HG03442 (cell line): ENCODE measurements at regions not wholly inside any gene's neighbourhood (a gene's known extent, or its start where the extent isn't known, plus 50 kb on each side); places are given as distances from the start of the nearest gene placed in this dataset.
A peak's percentile ranks its signal among the peaks of the same experiment; 100 is the strongest.

Experiments
- ATAC-seq: cut with Tn5 transposase; IDR thresholded peaks from one replicate; pipeline ENCODE4 v1.9.1; 2021; ENCODE audit warnings: mild to moderate bottlenecking, moderate library complexity; ENCODE audit not compliant: unreplicated experiment

- ATAC-seq, result no peak
Measured at GRCh38 chr4:36492590-36492989, 211.2 kb downstream of the DTHD1 start.

DNA sequence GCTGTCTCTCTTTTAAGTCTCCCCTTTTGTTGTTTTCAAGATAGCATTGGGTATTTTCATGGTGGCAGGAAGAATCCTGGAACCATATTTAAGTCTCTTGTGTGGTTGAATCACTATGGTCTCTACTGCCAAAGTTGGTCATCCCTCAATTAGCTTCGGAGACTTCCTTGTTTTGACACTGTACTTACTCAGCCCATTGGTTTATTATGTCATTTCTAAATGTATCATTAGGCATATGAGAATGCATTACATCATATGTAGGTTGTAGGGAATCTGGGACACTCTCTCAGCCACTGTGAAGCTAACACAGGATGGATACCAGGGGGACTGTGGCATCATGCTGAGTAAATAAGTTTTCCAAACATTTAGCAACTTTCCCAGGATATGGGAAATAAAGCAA lies 211.8 kb downstream of the DTHD1 start:
- no peak for ATAC-seq

GRCh38 chr4:36494016-36494415 lies 212.6 kb downstream of the DTHD1 start:
- ATAC-seq, result no peak

- ATAC-seq, result no peak
Measured at GRCh38 chr4:36494747-36495146, 213.3 kb downstream of the DTHD1 start.

DNA sequence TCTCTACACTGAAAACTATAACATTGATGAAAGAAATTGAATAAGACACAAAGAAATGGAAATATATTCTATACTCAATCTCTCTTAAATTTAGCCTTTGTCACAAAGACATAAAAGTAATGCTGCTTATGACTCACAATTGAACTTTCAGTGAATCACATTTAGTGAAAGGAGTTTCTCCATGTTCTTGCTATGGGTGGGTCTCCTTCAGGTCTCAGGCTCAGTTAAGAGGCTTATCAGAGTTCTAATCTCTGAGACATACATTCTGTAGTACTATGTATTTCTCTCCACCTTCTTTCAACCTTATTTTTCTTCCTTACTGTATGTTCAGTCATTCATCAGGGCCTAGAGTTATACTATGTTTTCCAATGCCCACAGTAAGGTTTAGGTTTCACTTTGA lies 220.9 kb downstream of the DTHD1 start:
- ATAC-seq, result no peak

DNA sequence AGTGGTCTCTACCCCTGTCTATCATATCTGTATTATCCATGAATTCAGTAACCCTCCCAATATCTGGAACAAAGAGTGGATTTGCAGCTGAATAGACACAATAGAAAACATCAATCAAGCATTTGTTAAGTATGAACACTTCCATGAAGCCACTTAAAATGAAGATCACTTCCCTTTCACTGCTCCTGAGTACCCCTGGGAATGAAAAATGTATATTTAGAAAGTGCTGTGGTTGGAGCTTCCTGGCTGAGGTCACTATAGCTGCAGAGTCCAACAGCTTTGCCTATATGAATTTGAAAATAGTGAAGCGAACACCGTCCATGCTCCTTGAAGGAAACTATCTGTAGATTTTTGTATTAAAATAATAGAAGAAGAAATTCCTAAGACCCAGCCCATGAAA lies 227.0 kb downstream of the DTHD1 start:
- ATAC-seq, result no peak

GRCh38 chr4:36509845-36510244 lies 228.4 kb downstream of the DTHD1 start:
- no peak for ATAC-seq

GRCh38 chr4:36511785-36512184 lies 230.4 kb downstream of the DTHD1 start:
- no peak for ATAC-seq

DNA sequence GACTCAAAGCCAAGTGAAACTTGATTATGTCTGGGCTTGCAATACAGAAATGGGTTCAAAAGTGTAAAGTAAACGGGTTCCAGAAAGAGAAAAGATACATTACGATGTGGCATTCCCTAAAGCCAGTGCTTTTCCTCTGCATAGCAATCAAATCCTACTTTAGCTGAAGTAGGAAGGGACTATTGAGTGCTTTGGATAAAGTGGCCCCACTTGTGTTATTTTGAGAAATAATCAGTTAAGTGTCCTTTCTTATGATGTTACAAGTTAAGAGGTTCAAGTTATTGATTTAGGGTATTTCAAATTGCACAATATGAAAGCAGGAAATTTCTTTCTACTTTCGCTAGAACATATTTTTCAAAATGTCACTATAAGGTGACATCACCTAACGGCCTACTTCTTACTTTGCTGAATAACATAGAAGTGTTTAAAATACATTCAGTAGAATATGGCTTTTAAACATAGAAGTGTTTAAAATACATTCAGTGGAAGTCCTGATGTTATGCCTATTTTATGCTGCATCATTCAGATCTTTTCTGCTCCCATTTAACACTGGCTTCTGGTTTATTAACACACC lies 235.2 kb downstream of the DTHD1 start:
- no peak for ATAC-seq

- no peak for ATAC-seq
Measured at GRCh38 chr4:36523182-36523581, 241.8 kb downstream of the DTHD1 start.

DNA sequence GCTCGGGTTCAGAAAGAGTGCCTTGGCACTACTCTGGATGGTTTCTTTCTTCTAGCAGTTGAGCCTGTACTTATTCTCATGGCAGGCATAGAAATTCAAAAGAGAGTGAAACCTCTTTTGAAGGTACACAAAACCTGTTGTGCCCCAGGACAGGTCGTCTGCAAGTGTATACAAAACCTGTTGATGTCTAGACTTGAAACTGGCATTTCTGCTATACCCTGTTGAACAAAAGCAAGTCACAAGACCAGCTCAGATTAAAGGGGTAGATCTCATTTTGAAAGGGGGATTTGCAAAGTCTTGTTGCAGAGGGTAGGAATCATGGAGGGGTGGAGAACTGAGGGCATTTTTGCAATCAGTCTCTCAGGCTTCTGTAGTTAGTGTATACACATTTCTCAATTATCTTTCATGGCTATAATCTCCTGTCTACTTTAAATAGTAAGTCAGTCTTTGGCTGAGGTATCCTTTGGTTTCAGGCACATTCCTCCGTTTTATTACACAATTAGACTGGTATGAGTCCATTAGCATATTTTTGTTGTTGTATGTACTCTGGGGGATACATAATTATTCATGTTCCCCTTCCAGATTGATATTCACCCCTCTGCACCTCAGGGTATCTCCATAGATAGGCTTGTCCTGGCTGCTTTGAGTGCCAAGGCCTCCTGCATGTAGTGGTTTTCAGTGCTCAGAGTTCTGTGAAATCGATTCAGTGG lies 251.4 kb downstream of the DTHD1 start:
- ATAC-seq, result no peak

- no peak for ATAC-seq
Measured at GRCh38 chr4:36533944-36534343, 252.5 kb downstream of the DTHD1 start.

- ATAC-seq, result no peak
Measured at GRCh38 chr4:36547383-36547782, 266.0 kb downstream of the DTHD1 start.

GRCh38 chr4:36549252-36549651 lies 267.8 kb downstream of the DTHD1 start:
- no peak for ATAC-seq

DNA sequence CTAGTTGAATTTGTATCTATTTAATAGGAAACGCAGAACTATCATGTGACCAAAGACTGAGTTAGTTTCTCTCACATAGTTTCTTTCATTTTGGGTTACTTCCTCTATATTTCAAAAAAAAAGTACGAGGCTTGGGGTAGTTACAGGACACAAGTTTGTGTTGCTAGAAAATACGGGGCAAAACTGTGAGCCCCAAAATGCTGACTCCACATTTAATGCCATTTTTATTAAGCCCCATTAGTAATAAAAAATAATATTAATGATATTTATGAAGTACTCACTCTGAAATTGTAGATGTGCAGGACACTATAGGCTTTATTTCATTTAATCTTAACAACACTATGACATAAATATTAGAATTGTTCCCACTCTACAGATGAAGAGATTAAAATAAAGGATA lies 268.6 kb downstream of the DTHD1 start:
- no peak for ATAC-seq

DNA sequence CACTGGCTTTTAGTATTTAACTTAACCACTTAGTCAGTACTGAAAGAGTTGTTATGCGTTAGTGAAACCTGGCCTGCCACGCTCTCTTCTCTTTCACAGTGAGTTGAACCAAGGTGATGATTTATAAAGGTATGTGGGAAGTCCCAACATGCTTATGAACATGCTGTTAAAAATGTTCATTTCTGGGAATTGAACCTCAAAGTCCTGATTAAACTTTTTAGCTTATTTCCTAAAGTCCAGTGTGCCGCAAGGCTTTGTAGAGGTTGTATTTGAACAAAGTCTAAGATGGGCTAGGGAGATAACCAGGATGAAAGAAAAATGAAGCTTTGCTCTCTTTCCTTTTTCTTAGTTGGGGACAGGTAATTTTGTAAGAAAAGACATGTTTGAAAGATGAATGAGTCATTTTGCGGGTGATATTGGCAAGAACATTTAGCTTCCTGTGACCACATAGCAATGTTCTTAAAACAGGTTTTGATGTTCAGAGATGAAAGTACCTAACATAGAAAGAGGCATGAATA lies 270.3 kb downstream of the DTHD1 start:
- peak; percentile 93 for ATAC-seq

DNA sequence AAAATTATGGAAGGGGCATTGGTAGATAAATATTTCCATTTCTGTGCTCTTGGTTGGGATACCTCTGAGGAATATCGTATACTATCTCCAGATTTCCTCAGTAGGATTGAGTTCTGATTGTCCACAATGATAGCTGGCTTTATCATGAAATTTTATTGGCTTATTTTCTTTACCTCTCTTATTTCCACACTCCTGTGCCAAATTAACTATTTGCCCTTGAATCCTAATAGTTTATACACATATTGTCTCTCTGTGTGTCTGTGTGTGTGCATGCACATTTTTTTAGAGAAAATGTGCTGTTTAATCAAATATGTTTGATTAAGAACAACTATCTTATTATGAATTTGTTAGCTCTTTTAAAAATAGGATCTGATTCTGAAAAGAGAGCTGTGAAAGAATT lies 271.6 kb downstream of the DTHD1 start:
- ATAC-seq, result no peak

DNA sequence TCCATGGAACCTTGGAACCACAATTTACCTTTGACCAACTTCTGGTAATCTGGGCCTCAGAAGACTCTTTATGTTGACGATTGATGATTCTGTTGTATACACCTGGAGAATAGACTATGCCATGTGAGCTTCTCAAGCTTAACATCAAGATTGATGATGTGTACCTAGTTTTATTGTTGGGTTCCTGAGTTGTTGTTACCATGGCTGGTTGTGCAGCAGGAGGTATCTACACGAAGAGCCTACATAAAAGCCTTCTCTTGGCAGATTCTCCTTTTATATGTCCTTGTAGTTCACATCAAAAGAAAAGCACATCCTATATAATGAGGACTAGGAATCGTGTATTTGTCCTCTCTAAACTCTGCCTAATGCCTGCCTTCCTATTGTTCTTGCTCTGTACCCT lies 272.0 kb downstream of the DTHD1 start:
- ATAC-seq, result no peak

- ATAC-seq, result no peak
Measured at GRCh38 chr4:36556984-36557383, 275.6 kb downstream of the DTHD1 start.

GRCh38 chr4:36568575-36568974 lies 287.2 kb downstream of the DTHD1 start:
- ATAC-seq, result no peak

- ATAC-seq, result no peak
Measured at GRCh38 chr4:36573441-36573840, 292.0 kb downstream of the DTHD1 start.

DNA sequence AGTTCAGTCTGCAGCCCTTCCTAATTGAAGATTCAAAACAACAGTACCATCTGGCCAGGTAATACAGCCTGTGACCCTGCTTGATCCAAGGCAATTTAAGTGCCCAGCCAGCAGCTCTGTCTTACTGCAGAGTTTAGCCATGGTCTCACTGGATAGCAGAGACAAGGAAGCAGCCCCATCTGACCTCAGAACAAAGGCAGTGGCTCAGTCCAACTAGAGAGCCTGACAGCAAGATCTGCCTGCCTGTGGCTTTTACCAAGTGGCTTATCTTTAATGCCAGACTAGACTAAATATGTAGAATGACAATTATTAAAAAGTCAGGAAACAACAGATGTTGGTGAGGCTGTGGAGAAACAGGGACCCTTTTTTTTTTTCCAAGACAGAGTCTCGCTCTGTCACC lies 293.4 kb downstream of the DTHD1 start:
- ATAC-seq, result no peak

DNA sequence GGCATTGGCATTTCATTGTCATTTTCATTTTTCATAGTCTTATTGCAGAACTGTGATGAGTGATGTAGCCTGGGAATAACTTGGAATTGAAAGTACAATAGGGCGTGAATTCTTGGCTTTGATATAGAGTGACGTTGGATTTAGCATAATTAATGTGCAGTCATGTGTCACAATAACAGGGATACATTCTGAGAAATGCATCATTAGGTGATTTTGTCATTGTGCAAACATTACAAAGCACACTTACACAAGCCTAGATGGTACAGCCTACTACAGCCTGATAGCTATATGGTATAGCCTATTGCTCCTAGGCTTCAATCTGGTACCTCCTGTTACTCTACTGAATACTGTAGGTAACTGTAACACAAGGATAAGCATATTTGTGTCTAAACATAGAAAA lies 300.8 kb downstream of the DTHD1 start:
- no peak for ATAC-seq
